ENCODE measurements at regions not wholly inside any gene's neighbourhood (a gene's known extent, or its start where the extent isn't known, plus 50 kb on each side); places are given as distances from the start of the nearest gene placed in this dataset.

GRCh38 chr17:13131225-13131624, 113.4 kb upstream of the ELAC2 start:
- TF ChIP-seq CTCF (IDR thresholded peaks at IDR 0.05): no peak
- TF ChIP-seq POLR2A (IDR thresholded peaks at IDR 0.05): no peak

Data from heart left ventricle (tissue), 13 donors.